AG04449 (cell line): ENCODE measurements at regions not wholly inside any gene's neighbourhood (a gene's known extent, or its start where the extent isn't known, plus 50 kb on each side); places are given as distances from the start of the nearest gene placed in this dataset.

ENCODE experiments used
- CTCF ChIA-PET: fragments of 350-600 bp; formaldehyde crosslinking; extraction: SDS; loops from one replicate; lab custom pipeline; 2021; ENCODE audit warnings: antibody characterized with exemption; lab: Yijun Ruan, JAX
- POLR2A ChIA-PET: fragments of 400-600, 350-600 bp; formaldehyde crosslinking; extraction: SDS; loops from one replicate; lab custom pipeline; 2020; ENCODE audit warnings: antibody characterized with exemption, inconsistent platforms; lab: Yijun Ruan, JAX
- DNase-seq: peaks from one replicate; pipeline ENCODE4 v3.0.0-alpha.2; 2010; ENCODE audit warnings: low read depth, low spot score
- H3K4me3 ChIP-seq: 2 replicates; pipeline ENCODE4 v1.5.1; 2011; ENCODE audit warnings: low read depth, mild to moderate bottlenecking, control low read depth, low read length
- TF ChIP-seq, protein P1 (sequence below): IDR thresholded peaks from one replicate; pipeline ENCODE4 v1.5.1; 2011; ENCODE audit warnings: mild to moderate bottlenecking, moderate library complexity, low read length, control low read depth, inconsistent platforms; ENCODE audit not compliant: insufficient read depth; ENCODE audit errors: missing control alignments

DNA sequence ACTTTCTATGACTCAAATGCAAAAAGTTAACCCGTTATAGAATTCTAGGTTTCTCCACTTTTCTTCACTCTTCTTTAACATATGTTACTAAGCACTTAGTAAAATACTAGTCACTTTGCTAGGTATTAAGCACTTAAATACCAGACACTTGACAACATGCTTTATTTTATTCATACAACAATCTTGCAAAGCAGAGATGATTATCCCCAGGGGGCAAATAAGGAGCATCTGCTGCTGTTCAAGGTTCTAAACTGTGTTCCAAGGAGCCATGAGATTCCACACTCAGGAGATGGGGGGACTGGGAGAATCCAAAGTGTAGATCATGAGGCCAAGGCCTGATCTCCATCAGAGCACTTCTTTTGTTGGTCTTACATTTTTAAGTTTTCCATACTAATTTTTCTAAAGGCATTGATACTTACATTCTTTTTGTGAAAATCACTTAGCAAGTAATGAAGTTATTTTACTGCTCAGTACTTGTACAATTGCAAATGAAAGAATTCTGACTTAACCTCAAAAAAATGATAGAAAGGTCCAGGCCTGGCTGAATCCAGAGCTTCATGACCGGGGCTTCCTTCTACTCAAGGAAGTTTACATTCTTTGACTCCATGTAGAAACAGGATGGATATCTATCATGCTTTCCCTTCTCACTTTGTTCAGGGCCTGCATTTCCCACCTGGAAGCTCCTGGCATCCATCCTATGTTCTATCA, 504.4 kb upstream of the WWC1 start:
- DNase-seq, result no peak
- no peak overlapping the region for H3K4me3 ChIP-seq
- TF ChIP-seq, protein P1, sequence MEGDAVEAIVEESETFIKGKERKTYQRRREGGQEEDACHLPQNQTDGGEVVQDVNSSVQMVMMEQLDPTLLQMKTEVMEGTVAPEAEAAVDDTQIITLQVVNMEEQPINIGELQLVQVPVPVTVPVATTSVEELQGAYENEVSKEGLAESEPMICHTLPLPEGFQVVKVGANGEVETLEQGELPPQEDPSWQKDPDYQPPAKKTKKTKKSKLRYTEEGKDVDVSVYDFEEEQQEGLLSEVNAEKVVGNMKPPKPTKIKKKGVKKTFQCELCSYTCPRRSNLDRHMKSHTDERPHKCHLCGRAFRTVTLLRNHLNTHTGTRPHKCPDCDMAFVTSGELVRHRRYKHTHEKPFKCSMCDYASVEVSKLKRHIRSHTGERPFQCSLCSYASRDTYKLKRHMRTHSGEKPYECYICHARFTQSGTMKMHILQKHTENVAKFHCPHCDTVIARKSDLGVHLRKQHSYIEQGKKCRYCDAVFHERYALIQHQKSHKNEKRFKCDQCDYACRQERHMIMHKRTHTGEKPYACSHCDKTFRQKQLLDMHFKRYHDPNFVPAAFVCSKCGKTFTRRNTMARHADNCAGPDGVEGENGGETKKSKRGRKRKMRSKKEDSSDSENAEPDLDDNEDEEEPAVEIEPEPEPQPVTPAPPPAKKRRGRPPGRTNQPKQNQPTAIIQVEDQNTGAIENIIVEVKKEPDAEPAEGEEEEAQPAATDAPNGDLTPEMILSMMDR, result no peak
- CTCF ChIA-PET, result interaction anchor here (0.6 to 1.7 kb wide), 5 partner anchors 11 to 204 kb away, joined by 3 read pairs; no protein-coding TSS in a partner anchor
- POLR2A ChIA-PET, result interaction anchor here (0.7 kb wide), 1 partner anchor 465 kb away, joined by 3 read pairs; no protein-coding TSS in a partner anchor

DNA sequence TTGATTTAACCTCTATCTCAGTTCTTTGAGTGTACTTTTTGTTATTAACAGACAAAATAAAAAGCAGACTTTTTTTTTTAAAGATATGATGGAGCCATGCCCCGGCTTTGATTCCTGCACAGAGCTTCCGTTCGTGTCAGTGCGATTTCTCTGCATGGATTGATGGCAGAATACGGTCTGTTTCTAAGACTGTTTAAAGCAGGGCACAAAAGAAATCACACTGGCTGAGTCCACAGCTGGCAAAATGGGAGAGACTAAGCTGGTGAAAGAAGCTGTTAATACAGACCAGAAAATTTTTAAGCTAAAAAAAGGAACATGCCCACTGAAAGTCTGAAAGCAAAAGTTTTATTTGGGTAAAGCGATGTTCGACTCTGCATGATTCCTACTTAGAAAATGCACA, 501.4 kb upstream of the WWC1 start:
- H3K4me3 ChIP-seq, result no peak overlapping the region
- CTCF ChIA-PET, result interaction anchor here (1.4 kb wide), 1 partner anchor 8 kb away, joined by 4 read pairs; no protein-coding TSS in a partner anchor
- DNase-seq, result no peak
- TF ChIP-seq, protein P1, result no peak
- POLR2A ChIA-PET, result no interaction called here

DNA sequence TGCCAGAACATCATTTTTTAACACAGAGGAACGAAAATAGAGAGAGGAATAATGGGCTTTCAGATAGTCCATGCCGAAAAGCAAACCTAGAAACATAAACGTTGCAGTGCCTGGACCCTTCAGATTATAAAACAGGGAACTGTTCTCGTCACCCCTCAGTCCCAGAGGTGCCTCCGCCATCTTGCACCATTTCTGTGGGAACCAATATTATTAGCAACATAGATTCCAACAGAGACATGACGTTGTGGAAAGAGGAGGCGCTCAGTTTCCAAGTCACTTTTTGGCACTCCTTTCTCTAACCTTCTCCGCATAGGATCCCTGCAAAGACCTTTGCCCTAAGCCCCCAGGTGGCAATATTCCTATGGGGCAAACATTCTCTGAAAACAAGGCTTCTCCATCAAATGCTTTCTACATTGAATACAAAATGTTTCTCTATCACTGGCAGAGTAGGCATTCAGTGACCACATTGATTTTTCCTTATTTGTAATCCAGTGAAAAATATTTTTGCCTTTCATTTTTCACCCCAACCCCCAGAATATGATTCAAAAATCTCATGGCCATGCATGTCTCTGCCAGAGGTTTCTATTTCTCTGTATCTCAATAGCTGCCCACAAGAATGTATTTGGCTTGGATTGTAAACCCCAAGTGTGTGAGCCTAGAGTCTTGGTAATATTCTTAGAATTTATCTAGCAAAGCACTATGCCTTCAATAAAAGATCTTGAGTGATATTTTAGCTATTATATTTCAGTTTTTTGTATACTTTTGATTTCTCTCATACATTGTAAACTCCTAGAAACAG, 500.8 kb upstream of the WWC1 start:
- CTCF ChIA-PET, result interaction anchor here (1.4 kb wide), 1 partner anchor 8 kb away, joined by 4 read pairs; no protein-coding TSS in a partner anchor
- H3K4me3 ChIP-seq, result no peak overlapping the region
- POLR2A ChIA-PET, result no interaction called here
- TF ChIP-seq, protein P1, result no peak
- DNase-seq, result no peak

DNA sequence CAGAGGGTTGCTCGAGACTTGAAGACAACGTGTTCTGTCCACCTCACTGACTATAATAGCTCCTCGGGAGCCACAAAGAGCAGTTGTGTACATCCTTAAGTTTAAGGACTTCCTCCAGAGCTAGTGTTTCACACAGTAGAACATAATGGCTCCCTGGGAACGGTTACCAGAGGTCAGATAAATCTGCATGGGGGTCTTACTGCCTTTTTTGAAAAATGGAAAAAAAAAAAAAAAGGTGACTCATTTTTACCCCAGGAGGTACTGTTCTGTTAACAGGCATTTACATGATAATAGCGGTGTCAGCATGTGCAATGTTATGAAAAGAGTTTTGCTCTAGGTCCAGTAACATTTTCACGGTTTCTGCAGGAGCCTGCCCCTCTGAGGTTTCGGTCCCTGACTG, 498.9 kb upstream of the WWC1 start:
- ChIA-PET POLR2A (no interaction called here), CTCF (interaction anchor here (0.8 to 1.4 kb wide), 3 partner anchors 9 to 29 kb away, joined by 3 to 4 read pairs (median 3); no protein-coding TSS in a partner anchor)
- no peak for DNase-seq
- TF ChIP-seq, protein P1, result no peak
- H3K4me3 ChIP-seq, result no peak overlapping the region

DNA sequence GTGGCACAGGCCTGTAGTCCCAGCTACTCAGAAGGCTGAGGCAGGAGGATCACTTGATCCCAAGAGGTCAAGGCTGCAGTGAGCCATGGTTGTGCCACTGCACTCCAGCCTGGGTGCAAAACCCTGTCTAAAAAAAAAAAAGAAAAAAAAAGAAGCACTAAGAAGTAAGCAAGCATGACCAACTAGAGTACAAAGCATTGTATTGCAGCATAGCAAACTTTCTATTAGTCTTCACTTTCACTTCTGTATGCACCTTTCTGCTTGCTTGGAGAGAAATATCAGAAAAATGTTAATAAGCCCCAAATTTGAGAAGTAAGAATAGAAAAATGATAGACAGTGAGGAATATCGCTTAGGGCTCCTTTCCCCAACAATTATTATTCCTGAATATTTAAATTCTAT, 497.7 kb upstream of the WWC1 start:
- no peak for DNase-seq
- CTCF ChIA-PET, result no interaction called here
- POLR2A ChIA-PET, result no interaction called here
- TF ChIP-seq, protein P1, result no peak
- no peak overlapping the region for H3K4me3 ChIP-seq

DNA sequence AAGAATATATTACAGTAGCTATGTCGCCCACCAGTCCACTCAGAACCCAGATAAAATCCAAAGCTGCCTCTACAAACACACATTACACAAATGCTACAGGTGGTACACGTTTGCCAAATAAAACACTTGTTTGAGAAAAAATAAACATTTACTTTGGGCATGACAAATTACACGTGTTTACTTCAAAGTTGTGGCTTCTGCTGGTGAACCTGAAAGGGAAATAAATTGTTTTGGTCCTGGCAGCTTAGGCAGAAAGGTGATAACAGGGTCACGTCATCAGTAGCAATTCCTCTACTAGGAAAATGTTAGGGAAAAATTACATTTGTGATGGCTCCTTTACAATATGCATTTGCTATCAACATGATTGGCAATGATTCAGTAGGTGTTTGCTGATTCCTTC, 497.3 kb upstream of the WWC1 start:
- DNase-seq, result no peak
- H3K4me3 ChIP-seq, result no peak overlapping the region
- ChIA-PET CTCF (no interaction called here), POLR2A (no interaction called here)
- TF ChIP-seq, protein P1, result no peak
